Testis (tissue), 2 donors: ENCODE measurements at regions not wholly inside any gene's neighbourhood (a gene's known extent, or its start where the extent isn't known, plus 50 kb on each side); places are given as distances from the start of the nearest gene placed in this dataset.
"Not testable (repeated sequence)": the region's sequence is repeated elsewhere in the genome, so short reads cannot be mapped to it uniquely, and the experiment has no call there.

Experiments
- DNase-seq: peaks from one replicate; pipeline ENCODE4 v3.0.0-alpha.2; 2019
- H3K27ac ChIP-seq, 2 donors: fragments of 200-600 bp; sonication (generic); one replicate each; pipeline ENCODE4 v1.5.1; 2019
- H3K27me3 ChIP-seq: fragments of 200-600 bp; sonication (generic); one replicate; pipeline ENCODE4 v1.5.1; 2019
- H3K36me3 ChIP-seq: fragments of 200-600 bp; sonication (generic); one replicate; pipeline ENCODE4 v1.5.1; 2017; ENCODE audit warnings: low read depth; ENCODE audit errors: missing control alignments
- H3K4me1 ChIP-seq: fragments of 200-600 bp; sonication (generic); one replicate; pipeline ENCODE4 v1.5.1; 2019
- H3K4me3 ChIP-seq, 2 donors: fragments of 200-600 bp; sonication (generic); one replicate each; pipeline ENCODE4 v1.5.1; 2017 to 2019
- H3K9me3 ChIP-seq: fragments of 200-600 bp; sonication (generic); one replicate; pipeline ENCODE4 v1.5.1; 2017
- POLR2A ChIP-seq: fragments of 450-650 bp; IDR thresholded peaks from one replicate; pipeline ENCODE4 v1.6.1; 2017; ENCODE audit warnings: antibody characterized with exemption, mild to moderate bottlenecking, moderate library complexity
- WGBS, 2 donors: methylation state at CpG; one replicate each; pipeline ENCODE4 v1.1.5; 2018; 5-methylcytosine and 5-hydroxymethylcytosine counted together
- intact Hi-C: fragments of 100-400 bp; cut with DNase I; formaldehyde crosslinking; loops from one replicate; pipeline ENCODE4 v1.15.1; 2023; ENCODE audit warnings: low total_unique reads
- TF ChIP-seq, protein P1 (sequence below), 3 experiments: fragments of 450-650 bp in 2 of 3; fragments of 200-600 bp in 1 of 3; sonication (generic) in 1 of 3; IDR thresholded peaks; one replicate each; pipeline ENCODE4 v1.5.1; 2016 to 2019; ENCODE audit warnings: antibody characterized with exemption in 3 of 3, mild to moderate bottlenecking in 2 of 3, moderate library complexity in 1 of 3

- H3K27ac ChIP-seq = no peak overlapping the region
- no peaks in the 10 kb centered on the region for H3K27me3 ChIP-seq
- H3K36me3 ChIP-seq = no peaks in the 10 kb centered on the region
- no peaks in the 10 kb centered on the region for H3K4me1 ChIP-seq
- 67 to 86% methylated on average over 2 of the region's 2 CpGs for WGBS, 2 donors
- H3K4me3 ChIP-seq = no peak overlapping the region
- intact Hi-C loops = no loop called here
- H3K9me3 ChIP-seq = no peaks in the 10 kb centered on the region
- no peak for DNase-seq
- TF ChIP-seq, protein P1, sequence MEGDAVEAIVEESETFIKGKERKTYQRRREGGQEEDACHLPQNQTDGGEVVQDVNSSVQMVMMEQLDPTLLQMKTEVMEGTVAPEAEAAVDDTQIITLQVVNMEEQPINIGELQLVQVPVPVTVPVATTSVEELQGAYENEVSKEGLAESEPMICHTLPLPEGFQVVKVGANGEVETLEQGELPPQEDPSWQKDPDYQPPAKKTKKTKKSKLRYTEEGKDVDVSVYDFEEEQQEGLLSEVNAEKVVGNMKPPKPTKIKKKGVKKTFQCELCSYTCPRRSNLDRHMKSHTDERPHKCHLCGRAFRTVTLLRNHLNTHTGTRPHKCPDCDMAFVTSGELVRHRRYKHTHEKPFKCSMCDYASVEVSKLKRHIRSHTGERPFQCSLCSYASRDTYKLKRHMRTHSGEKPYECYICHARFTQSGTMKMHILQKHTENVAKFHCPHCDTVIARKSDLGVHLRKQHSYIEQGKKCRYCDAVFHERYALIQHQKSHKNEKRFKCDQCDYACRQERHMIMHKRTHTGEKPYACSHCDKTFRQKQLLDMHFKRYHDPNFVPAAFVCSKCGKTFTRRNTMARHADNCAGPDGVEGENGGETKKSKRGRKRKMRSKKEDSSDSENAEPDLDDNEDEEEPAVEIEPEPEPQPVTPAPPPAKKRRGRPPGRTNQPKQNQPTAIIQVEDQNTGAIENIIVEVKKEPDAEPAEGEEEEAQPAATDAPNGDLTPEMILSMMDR (IDR thresholded peaks at IDR 0.05) = no peak
- TF ChIP-seq POLR2A = no peak
These were observed 200.9 kb upstream of the IGF1 start for GRCh38 chr12:102681309-102681708.

DNA sequence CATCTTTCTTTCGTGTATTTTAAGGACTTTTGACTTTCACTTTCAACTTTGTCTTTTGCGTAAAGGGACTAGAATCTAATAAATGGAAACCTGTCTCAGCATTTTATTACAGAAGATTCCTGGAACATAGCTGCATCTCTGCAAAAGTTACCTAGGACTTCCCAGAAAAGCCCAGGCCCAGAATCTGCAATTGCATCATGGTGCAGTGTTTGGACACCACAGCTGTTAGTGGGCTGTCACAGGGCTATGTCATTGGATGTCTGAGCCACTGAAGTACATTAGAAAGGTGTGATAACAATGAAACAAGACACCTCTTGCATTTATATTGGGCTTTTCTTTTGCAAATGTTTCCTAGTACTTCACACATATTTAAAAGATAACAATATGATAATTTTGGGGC is 199.9 kb upstream of the IGF1 start:
- no peak for DNase-seq
- Histone ChIP-seq H3K4me1 (no peaks in the 10 kb centered on the region), H3K4me3 (no peak overlapping the region), H3K27ac (no peak overlapping the region), H3K27me3 (no peaks in the 10 kb centered on the region), H3K9me3 (no peaks in the 10 kb centered on the region), H3K36me3 (no peaks in the 10 kb centered on the region)
- WGBS, 2 donors = 70 to 82% methylated on average over 2 of the region's 2 CpGs
- intact Hi-C loops = no loop called here
- TF ChIP-seq, protein P1 (IDR thresholded peaks at IDR 0.05) = no peak
- no peak for TF ChIP-seq POLR2A

GRCh38 chr12:102676812-102677211 is 196.4 kb upstream of the IGF1 start:
- no peaks in the 10 kb centered on the region for H3K9me3 ChIP-seq
- intact Hi-C loops = no loop called here
- H3K4me1 ChIP-seq = no peaks in the 10 kb centered on the region
- H3K27ac ChIP-seq = no peak overlapping the region
- no peaks in the 10 kb centered on the region for H3K27me3 ChIP-seq
- WGBS, 2 donors = 71 to 100% methylated on average over 1 of the region's 1 CpG
- no peak overlapping the region for H3K4me3 ChIP-seq
- TF ChIP-seq, protein P1 (IDR thresholded peaks at IDR 0.05) = no peak
- no peak for TF ChIP-seq POLR2A
- no peak for DNase-seq
- no peaks in the 10 kb centered on the region for H3K36me3 ChIP-seq

DNA sequence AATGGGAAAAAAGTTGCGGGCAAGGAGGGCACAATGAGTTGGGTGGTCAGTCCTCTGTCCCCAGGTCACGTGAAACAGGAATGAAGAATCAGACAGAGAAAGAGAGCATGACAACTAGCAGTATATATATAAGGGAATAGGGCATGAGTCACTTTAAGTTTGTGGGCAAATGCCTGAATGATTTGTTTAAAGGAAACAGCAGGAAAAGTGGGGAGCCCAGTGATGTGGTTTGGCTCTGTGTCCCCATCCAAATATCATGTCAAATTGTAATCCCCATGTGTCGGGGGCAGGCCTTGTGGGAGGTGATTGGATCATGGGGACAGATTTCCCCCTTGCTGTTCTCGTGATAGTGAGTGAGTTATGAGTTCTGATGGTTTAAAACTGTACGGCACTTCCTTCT is 195.3 kb upstream of the IGF1 start:
- no peaks in the 10 kb centered on the region for H3K27me3 ChIP-seq
- intact Hi-C loops = no loop called here
- TF ChIP-seq, protein P1 (IDR thresholded peaks at IDR 0.05) = no peak
- no peak for TF ChIP-seq POLR2A
- H3K36me3 ChIP-seq = no peaks in the 10 kb centered on the region
- WGBS, 2 donors = 76 to 90% methylated on average over 5 of the region's 5 CpGs
- H3K9me3 ChIP-seq = no peaks in the 10 kb centered on the region
- no peak overlapping the region for H3K4me3 ChIP-seq
- H3K4me1 ChIP-seq = no peaks in the 10 kb centered on the region
- DNase-seq = no peak
- H3K27ac ChIP-seq = no peak overlapping the region

DNA sequence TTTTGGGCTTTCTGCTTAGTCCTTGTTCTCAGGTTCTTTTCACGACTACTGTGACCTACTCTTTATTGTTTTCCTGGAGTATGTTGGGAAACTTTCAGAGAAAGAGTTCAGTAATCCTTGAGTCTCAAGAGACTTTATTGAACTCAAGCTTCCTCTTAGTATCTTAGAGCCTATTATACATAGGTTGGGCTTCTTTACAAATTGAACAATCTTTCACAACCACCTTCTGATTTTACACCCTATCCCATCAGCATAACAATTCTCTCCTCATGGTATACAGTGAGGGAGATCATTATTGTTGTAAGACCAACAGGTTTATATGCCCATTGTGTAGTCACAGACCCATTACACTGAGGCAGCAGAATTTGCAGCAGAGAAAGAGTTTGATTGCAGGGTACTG is 193.2 kb upstream of the IGF1 start:
- Histone ChIP-seq H3K36me3 (no peaks in the 10 kb centered on the region), H3K27me3 (no peaks in the 10 kb centered on the region), H3K9me3 (no peaks in the 10 kb centered on the region), H3K27ac (no peak overlapping the region), H3K4me1 (no peaks in the 10 kb centered on the region), H3K4me3 (no peak overlapping the region)
- TF ChIP-seq POLR2A = no peak
- TF ChIP-seq, protein P1 (IDR thresholded peaks at IDR 0.05) = no peak
- no peak for DNase-seq
- 86 to 88% methylated on average over 1 of the region's 1 CpG for WGBS, 2 donors
- intact Hi-C loops = no loop called here

DNA sequence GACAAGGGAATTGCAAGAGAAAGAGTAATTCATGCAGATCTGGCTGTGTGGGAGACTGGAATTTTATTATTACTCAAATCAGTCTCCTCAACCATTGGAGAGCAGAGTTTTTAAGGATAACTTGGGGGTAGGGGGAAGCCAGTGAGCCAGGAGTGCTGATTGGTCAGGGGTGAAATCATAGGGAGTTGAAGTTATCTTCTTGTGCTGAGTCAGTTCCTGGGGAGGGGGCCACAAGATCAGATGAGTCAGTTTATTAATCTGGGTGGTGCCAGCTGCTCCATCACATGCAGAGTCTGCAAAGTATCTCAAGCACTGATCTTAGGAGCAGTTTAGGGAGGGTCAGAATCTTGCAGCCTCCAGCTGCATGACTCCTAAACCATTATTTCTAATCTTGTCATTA is 191.8 kb upstream of the IGF1 start:
- intact Hi-C loops, DNase-seq, H3K9me3 ChIP-seq, H3K36me3 ChIP-seq, H3K4me1 ChIP-seq, H3K27me3 ChIP-seq, H3K27ac ChIP-seq, H3K4me3 ChIP-seq: not testable (repeated sequence)
